Body of pancreas (tissue), 4 donors: ENCODE measurements at regions not wholly inside any gene's neighbourhood (a gene's known extent, or its start where the extent isn't known, plus 50 kb on each side); places are given as distances from the start of the nearest gene placed in this dataset.

Experiments
- ATAC-seq: fragments of 150-250 bp; one replicate; pipeline ENCODE4 v1.9.1; 2016
- DNase-seq, 4 donors: peaks; one replicate each; pipeline ENCODE4 v3.0.0-alpha.2; 2019
- H3K27ac ChIP-seq, 4 donors: fragments of 200-600 bp; sonication (generic); 1 replicate in 3 of 4; 2 replicates in 1 of 4; pipeline versions ENCODE4 v1.5.1 to v1.6.1; 2016 to 2019; ENCODE audit warnings: mild to moderate bottlenecking in 1 of 4, mixed read lengths in 1 of 4, moderate library complexity in 1 of 4
- H3K27me3 ChIP-seq, 2 donors: fragments of 200-600 bp; sonication (generic); one replicate each; pipeline ENCODE4 v1.6.0; 2016; ENCODE audit warnings: mild to moderate bottlenecking in 1 of 2
- H3K36me3 ChIP-seq, 2 donors: fragments of 200-600 bp; sonication (generic); replicated peaks in 1 of 2; 2 replicates each; pipeline ENCODE4 v1.5.1; 2016; ENCODE audit warnings: low read depth in 2 of 2; ENCODE audit not compliant: insufficient read depth in 1 of 2
- H3K4me1 ChIP-seq: fragments of 200-600 bp; sonication (generic); one replicate; pipeline ENCODE4 v1.6.0; 2016
- H3K4me3 ChIP-seq, 2 donors: fragments of 200-600 bp; sonication (generic); 1 replicate in 1 of 2; 2 replicates in 1 of 2; pipeline ENCODE4 v1.5.1; 2016 to 2019
- H3K9me3 ChIP-seq, 3 donors: fragments of 200-600 bp; sonication (generic); 1 replicate in 2 of 3; 2 replicates in 1 of 3; pipeline ENCODE4 v1.5.1; 2016
- POLR2A ChIP-seq, 3 donors: fragments of 450-650 bp; IDR thresholded peaks; one replicate each; pipeline ENCODE4 v1.6.1; 2016; ENCODE audit warnings: antibody characterized with exemption in 3 of 3, mild to moderate bottlenecking in 2 of 3
- WGBS, 2 donors: methylation state at CpG; one replicate each; pipeline ENCODE4 v1.1.5; 2017; 5-methylcytosine and 5-hydroxymethylcytosine counted together
- intact Hi-C: fragments of 100-400 bp; cut with DNase I; formaldehyde crosslinking; loops from one replicate; pipeline ENCODE4 v1.15.1; 2023
- TF ChIP-seq, protein P1 (sequence below), 7 experiments: fragments of 450-650 bp in 4 of 7; fragments of 200-600 bp in 3 of 7; sonication (generic) in 3 of 7; IDR thresholded peaks; one replicate each; pipeline ENCODE4 v1.5.1; 2016 to 2019; ENCODE audit warnings: antibody characterized with exemption in 7 of 7

DNA sequence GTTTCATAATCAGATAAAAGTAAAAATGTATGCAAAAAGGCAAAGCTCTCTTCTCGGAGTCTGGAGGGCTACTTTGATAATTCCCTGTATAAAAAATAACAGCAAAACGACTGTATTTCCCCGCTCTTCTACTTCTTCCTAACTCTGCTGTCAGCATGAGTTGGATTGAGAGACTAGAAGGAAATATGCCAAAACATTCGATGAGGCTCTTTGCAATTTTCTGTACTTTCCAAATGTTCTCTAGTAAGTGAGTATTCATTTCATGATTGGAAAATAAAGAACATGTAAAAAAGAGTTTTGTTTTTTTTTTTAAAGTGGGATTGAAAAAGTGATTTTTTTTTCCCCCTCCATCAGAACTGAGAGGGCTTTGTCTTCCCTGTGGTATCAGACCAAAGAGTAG is 677.5 kb downstream of the ACTL7B start:
- TF ChIP-seq, protein P1, sequence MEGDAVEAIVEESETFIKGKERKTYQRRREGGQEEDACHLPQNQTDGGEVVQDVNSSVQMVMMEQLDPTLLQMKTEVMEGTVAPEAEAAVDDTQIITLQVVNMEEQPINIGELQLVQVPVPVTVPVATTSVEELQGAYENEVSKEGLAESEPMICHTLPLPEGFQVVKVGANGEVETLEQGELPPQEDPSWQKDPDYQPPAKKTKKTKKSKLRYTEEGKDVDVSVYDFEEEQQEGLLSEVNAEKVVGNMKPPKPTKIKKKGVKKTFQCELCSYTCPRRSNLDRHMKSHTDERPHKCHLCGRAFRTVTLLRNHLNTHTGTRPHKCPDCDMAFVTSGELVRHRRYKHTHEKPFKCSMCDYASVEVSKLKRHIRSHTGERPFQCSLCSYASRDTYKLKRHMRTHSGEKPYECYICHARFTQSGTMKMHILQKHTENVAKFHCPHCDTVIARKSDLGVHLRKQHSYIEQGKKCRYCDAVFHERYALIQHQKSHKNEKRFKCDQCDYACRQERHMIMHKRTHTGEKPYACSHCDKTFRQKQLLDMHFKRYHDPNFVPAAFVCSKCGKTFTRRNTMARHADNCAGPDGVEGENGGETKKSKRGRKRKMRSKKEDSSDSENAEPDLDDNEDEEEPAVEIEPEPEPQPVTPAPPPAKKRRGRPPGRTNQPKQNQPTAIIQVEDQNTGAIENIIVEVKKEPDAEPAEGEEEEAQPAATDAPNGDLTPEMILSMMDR (IDR thresholded peaks at IDR 0.05): no peak
- no peak for TF ChIP-seq POLR2A (IDR thresholded peaks at IDR 0.05)
- intact Hi-C loops: no loop called here
- no peaks in the 10 kb centered on the region for H3K4me1 ChIP-seq
- DNase-seq (no peak), ATAC-seq (no peak)
- no peaks in the 10 kb centered on the region for H3K36me3 ChIP-seq
- H3K4me3 ChIP-seq: no peak overlapping the region
- WGBS, 2 donors: 77 to 83% methylated on average over 4 of the region's 4 CpGs
- H3K9me3 ChIP-seq: no peaks in the 10 kb centered on the region
- H3K27me3 ChIP-seq: no peaks in the 10 kb centered on the region
- no peak overlapping the region for H3K27ac ChIP-seq

GRCh38 chr9:108168236-108168850 is 678.8 kb upstream of the KLF4 start:
- ATAC-seq: no peak
- WGBS, 2 donors: 82 to 85% methylated on average over 3 of the region's 3 CpGs

GRCh38 chr9:108167136-108167900 is 677.7 kb upstream of the KLF4 start:
- Histone ChIP-seq H3K9me3 (no peaks in the 10 kb centered on the region), H3K4me3 (no peak overlapping the region), H3K27ac (no peak overlapping the region), H3K4me1 (peaks cover 13% of the 10 kb centered on the region), H3K27me3 (no peaks in the 10 kb centered on the region), H3K36me3 (no peaks in the 10 kb centered on the region)
- ATAC-seq (no peak), DNase-seq (no peak)
- intact Hi-C loops: no loop called here
- 89 to 97% methylated on average over 5 of the region's 5 CpGs for WGBS, 2 donors
- TF ChIP-seq, protein P1 (IDR thresholded peaks at IDR 0.05): no peak
- no peak for TF ChIP-seq POLR2A (IDR thresholded peaks at IDR 0.05)

More at GRCh38 chr9:108168236-108168850, 678.8 kb upstream of the KLF4 start:
- no peak overlapping the region for H3K27ac ChIP-seq
- no peak for TF ChIP-seq POLR2A (IDR thresholded peaks at IDR 0.05)
- H3K4me1 ChIP-seq: peaks cover 13% of the 10 kb centered on the region
- no peaks in the 10 kb centered on the region for H3K9me3 ChIP-seq
- H3K36me3 ChIP-seq: no peaks in the 10 kb centered on the region
- intact Hi-C loops: no loop called here
- no peaks in the 10 kb centered on the region for H3K27me3 ChIP-seq
- H3K4me3 ChIP-seq: no peak overlapping the region
- DNase-seq: no peak

- intact Hi-C loops: no loop called here
- no peaks in the 10 kb centered on the region for H3K36me3 ChIP-seq
- H3K27ac ChIP-seq: no peak overlapping the region
- peaks cover 16% of the 10 kb centered on the region for H3K4me1 ChIP-seq
- H3K9me3 ChIP-seq: no peaks in the 10 kb centered on the region
- TF ChIP-seq, protein P1 (IDR thresholded peaks at IDR 0.05): no peak
- no peak for TF ChIP-seq POLR2A (IDR thresholded peaks at IDR 0.05)
- H3K27me3 ChIP-seq: no peaks in the 10 kb centered on the region
- H3K4me3 ChIP-seq: no peak overlapping the region
- DNase-seq: no peak
- peak; percentile 42 for ATAC-seq
- 15 to 17% methylated on average over 2 of the region's 2 CpGs for WGBS, 2 donors
Measured at GRCh38 chr9:108166519-108166918, 677.0 kb upstream of the KLF4 start.

- Histone ChIP-seq H3K9me3 (no peaks in the 10 kb centered on the region), H3K27ac (no peak overlapping the region), H3K27me3 (no peaks in the 10 kb centered on the region), H3K4me3 (no peak overlapping the region), H3K36me3 (no peaks in the 10 kb centered on the region), H3K4me1 (peaks cover 25% of the 10 kb centered on the region)
- DNase-seq: no peak
- intact Hi-C loops: no loop called here
- ATAC-seq: no peak
- TF ChIP-seq, protein P1 (IDR thresholded peaks at IDR 0.05): no peak
- no peak for TF ChIP-seq POLR2A (IDR thresholded peaks at IDR 0.05)
- WGBS, 2 donors: 92 to 93% methylated on average over 6 of the region's 6 CpGs
Measured at GRCh38 chr9:108163321-108164005, 673.9 kb upstream of the KLF4 start.
